ENCODE measurements at regions not wholly inside any gene's neighbourhood (a gene's known extent, or its start where the extent isn't known, plus 50 kb on each side); places are given as distances from the start of the nearest gene placed in this dataset.

DNA sequence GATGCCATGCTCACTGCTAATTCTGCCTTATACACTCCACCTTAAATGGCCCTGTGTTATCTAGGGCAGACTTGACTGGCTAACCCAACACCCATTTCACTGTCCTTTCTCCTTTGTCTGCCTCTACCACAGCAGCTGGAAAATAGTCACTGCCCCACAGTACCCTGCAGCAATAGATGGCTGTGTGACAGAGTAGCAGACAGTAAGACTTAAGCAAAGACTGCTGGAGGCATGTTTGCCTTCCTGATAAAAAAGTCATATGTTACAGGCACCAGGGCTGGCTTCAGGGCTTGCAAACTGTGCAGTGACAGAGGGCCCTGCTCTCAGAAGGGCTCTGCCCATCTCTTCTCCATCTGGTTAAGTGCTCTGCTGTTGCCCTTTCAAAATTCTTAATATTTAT is 332.6 kb upstream of the GHITM start:
- TF ChIP-seq, protein P1, sequence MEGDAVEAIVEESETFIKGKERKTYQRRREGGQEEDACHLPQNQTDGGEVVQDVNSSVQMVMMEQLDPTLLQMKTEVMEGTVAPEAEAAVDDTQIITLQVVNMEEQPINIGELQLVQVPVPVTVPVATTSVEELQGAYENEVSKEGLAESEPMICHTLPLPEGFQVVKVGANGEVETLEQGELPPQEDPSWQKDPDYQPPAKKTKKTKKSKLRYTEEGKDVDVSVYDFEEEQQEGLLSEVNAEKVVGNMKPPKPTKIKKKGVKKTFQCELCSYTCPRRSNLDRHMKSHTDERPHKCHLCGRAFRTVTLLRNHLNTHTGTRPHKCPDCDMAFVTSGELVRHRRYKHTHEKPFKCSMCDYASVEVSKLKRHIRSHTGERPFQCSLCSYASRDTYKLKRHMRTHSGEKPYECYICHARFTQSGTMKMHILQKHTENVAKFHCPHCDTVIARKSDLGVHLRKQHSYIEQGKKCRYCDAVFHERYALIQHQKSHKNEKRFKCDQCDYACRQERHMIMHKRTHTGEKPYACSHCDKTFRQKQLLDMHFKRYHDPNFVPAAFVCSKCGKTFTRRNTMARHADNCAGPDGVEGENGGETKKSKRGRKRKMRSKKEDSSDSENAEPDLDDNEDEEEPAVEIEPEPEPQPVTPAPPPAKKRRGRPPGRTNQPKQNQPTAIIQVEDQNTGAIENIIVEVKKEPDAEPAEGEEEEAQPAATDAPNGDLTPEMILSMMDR (IDR thresholded peaks at IDR 0.05; ENCODE audit: low read length), result no peak
- TF ChIP-seq EZH2 (IDR thresholded peaks at IDR 0.05; ENCODE audit: borderline replicate concordance, low read length), result no peak

All from OCI-LY1 (cell line).